ENCODE measurements at regions not wholly inside any gene's neighbourhood (a gene's known extent, or its start where the extent isn't known, plus 50 kb on each side); places are given as distances from the start of the nearest gene placed in this dataset.

GRCh38 chr12:46669720-46670119 lies 156.1 kb downstream of the SLC38A4 start:
- intact Hi-C loops (cut with micrococcal nuclease) (loop anchor here (10.0 kb wide), 1 partner anchor 545 kb away; no protein-coding TSS in a partner anchor), dilution Hi-C loops (cut with HindIII; ENCODE audit: low sequenced_read_pairs, unreplicated experiment) (no loop called here), in situ Hi-C loops (cut with MboI; ENCODE audit: low sequenced_read_pairs) (no loop called here)
- Histone ChIP-seq H2BK20ac (ENCODE audit: low read depth, low read length) (no peak overlapping the region), H2BK5ac (ENCODE audit: low read depth, low read length, poor library complexity, severe bottlenecking) (no peak overlapping the region), H3K79me1 (ENCODE audit: low read depth in 1 of 2, low read length in 2 of 2) (peaks cover 0 to 10% of the 10 kb centered on the region in 2 experiments; a peak in 3 of 4 replicates), H3K18ac (ENCODE audit: low read depth, low read length) (no peak overlapping the region), H2AFZ (replicated peaks; ENCODE audit: low read length, poor library complexity) (no peak overlapping the region), H3K4me3 (ENCODE audit: insufficient read depth, low read depth, low read length) (no peak overlapping the region), H3K4me1 (ENCODE audit: control insufficient read depth, insufficient read depth, low read length) (peaks cover 4% of the 10 kb centered on the region), H4K5ac (ENCODE audit: low read depth, low read length) (no peak overlapping the region), H3K9me3 (ENCODE audit: control insufficient read depth, insufficient read depth, low read length) (no peaks in the 10 kb centered on the region), H4K8ac (ENCODE audit: low read depth in 2 of 2, low read length in 2 of 2) (no peak overlapping the region), H3K9me1 (ENCODE audit: insufficient read depth, low read length) (0 out of 2 replicates have a peak, but pooled peaks cover 4% of the 10 kb centered on the region), H4K20me1 (ENCODE audit: insufficient read depth, low read length) (no peaks in the 10 kb centered on the region), H2AK9ac (replicated peaks; ENCODE audit: low read depth, low read length, poor library complexity) (no peak overlapping the region), H3K23ac (ENCODE audit: low read depth, low read length) (no peak overlapping the region), H3K56ac (ENCODE audit: extremely low read depth, insufficient read depth, low read length) (no peak overlapping the region), H2AK5ac (ENCODE audit: low read depth, low read length) (no peak overlapping the region), H3K4ac (ENCODE audit: low read depth, low read length) (no peak overlapping the region), H3K27me3 (ENCODE audit: control insufficient read depth, insufficient read depth, low read length) (no peaks in the 10 kb centered on the region), H4K91ac (ENCODE audit: insufficient read depth, low read depth, low read length) (no peak overlapping the region), H3K27ac (ENCODE audit: insufficient read depth, low read length) (no peak overlapping the region), H3K36me3 (ENCODE audit: control insufficient read depth, insufficient read depth, low read length) (no peaks in the 10 kb centered on the region), H2BK15ac (ENCODE audit: low read depth, low read length) (no peak overlapping the region), H2BK120ac (ENCODE audit: low read depth, low read length) (no peak overlapping the region), H3K9ac (ENCODE audit: low read depth, low read length) (no peak overlapping the region), H3K4me2 (ENCODE audit: low read depth, low read length) (no peak overlapping the region), H3K14ac (replicated peaks; ENCODE audit: low read depth, low read length) (no peak overlapping the region)
- 100% methylated on average over 1 of the region's 2 CpGs; no CpG with 5 or more reads in 1 of the 2 experiments for WGBS, 2 experiments (ENCODE audit: extremely low coverage in 2 of 2, insufficient read length in 1 of 2)
- no peak for DNase-seq
- BruUV-seq (replicated peaks): no TSS peak
- ATAC-seq (ENCODE audit: low read depth): no peak
- TF ChIP-seq CHD1 (IDR thresholded peaks at IDR 0.05; ENCODE audit: low read depth, low read length) (no peak), RAD21 (IDR thresholded peaks at IDR 0.05; ENCODE audit: low read length) (no peak), CEBPB (IDR thresholded peaks at IDR 0.05; ENCODE audit: low read depth, low read length) (no peak), MAZ (IDR thresholded peaks at IDR 0.05; ENCODE audit: borderline replicate concordance, low read depth, low read length) (no peak), NFE2L2 (IDR thresholded peaks at IDR 0.05; ENCODE audit: low read depth, low read length) (no peak), MAFK (IDR thresholded peaks at IDR 0.05; ENCODE audit: low read depth, low read length) (no peak), RCOR1 (IDR thresholded peaks at IDR 0.05; ENCODE audit: insufficient replicate concordance, low read length) (no peak)
- TF ChIP-seq, protein P1, sequence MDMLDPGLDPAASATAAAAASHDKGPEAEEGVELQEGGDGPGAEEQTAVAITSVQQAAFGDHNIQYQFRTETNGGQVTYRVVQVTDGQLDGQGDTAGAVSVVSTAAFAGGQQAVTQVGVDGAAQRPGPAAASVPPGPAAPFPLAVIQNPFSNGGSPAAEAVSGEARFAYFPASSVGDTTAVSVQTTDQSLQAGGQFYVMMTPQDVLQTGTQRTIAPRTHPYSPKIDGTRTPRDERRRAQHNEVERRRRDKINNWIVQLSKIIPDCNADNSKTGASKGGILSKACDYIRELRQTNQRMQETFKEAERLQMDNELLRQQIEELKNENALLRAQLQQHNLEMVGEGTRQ (IDR thresholded peaks at IDR 0.05; ENCODE audit: low read depth, low read length): no peak
- ChIA-PET POLR2A (ENCODE audit: unreplicated experiment) (interaction anchor here (0.5 kb wide), 1 partner anchor 1454 kb away, joined by 3 read pairs; the partner anchor contains the start of gene ANO6), CTCF (no interaction called here)

Data from IMR-90 (cell line).